Upper lobe of left lung (tissue), 6 donors: ENCODE measurements at regions not wholly inside any gene's neighbourhood (a gene's known extent, or its start where the extent isn't known, plus 50 kb on each side); places are given as distances from the start of the nearest gene placed in this dataset.

ENCODE experiments used
- ATAC-seq, 2 donors: fragments of 200-7000 bp; cut with Tn5 transposase; one replicate each; pipeline ENCODE4 v1.9.1; 2022; ENCODE audit warnings: mild to moderate bottlenecking in 2 of 2, moderate library complexity in 2 of 2; ENCODE audit not compliant: low FRiP score in 2 of 2
- DNase-seq, 2 donors: peaks; one replicate each; pipeline ENCODE4 v3.0.0-alpha.2; 2019 to 2020
- H3K27ac ChIP-seq, 4 donors: fragments of 200-600 bp; sonication (generic); one replicate each; pipeline ENCODE4 v1.5.1; 2016 to 2019
- H3K27me3 ChIP-seq, 4 donors: fragments of 200-600 bp; sonication (generic); one replicate each; pipeline ENCODE4 v1.5.1; 2017 to 2019
- H3K36me3 ChIP-seq, 4 donors: fragments of 200-600 bp; sonication (generic); one replicate each; pipeline ENCODE4 v1.5.1; 2016 to 2019
- H3K4me1 ChIP-seq, 4 donors: fragments of 200-600 bp; sonication (generic); one replicate each; pipeline ENCODE4 v1.5.1; 2018 to 2019
- H3K4me3 ChIP-seq, 4 donors: fragments of 200-600 bp; sonication (generic); one replicate each; pipeline ENCODE4 v1.5.1; 2017 to 2019; ENCODE audit warnings: mild to moderate bottlenecking in 2 of 4, moderate library complexity in 1 of 4
- H3K9me3 ChIP-seq, 4 donors: fragments of 200-600 bp; sonication (generic); one replicate each; pipeline ENCODE4 v1.5.1; 2018 to 2019
- CTCF ChIP-seq, 6 experiments: fragments of 450-650 bp in 4 of 6; fragments of 200-600 bp in 2 of 6; sonication (generic) in 2 of 6; IDR thresholded peaks; one replicate each; pipeline ENCODE4 v1.5.1; 2016 to 2019; ENCODE audit warnings: antibody characterized with exemption in 6 of 6
- EP300 ChIP-seq, 4 donors: sonication (generic); formaldehyde crosslinking; IDR thresholded peaks; one replicate each; pipeline ENCODE4 v1.5.1; 2017; ENCODE audit warnings: antibody characterized with exemption in 4 of 4, control low read depth in 2 of 4
- POLR2A ChIP-seq, 4 donors: fragments of 450-650 bp; IDR thresholded peaks; one replicate each; pipeline ENCODE4 v1.5.1; 2016 to 2017; ENCODE audit warnings: antibody characterized with exemption in 4 of 4, mild to moderate bottlenecking in 2 of 4
- POLR2AphosphoS5 ChIP-seq, 2 donors: sonication (generic); formaldehyde crosslinking; IDR thresholded peaks; one replicate each; pipeline ENCODE4 v1.5.1; 2017; ENCODE audit warnings: antibody characterized with exemption in 2 of 2
- WGBS, 2 donors: methylation state at CpG; one replicate each; pipeline ENCODE4 v1.1.5; 2017 to 2018; 5-methylcytosine and 5-hydroxymethylcytosine counted together
- donor health status: DM: no; HTN: no; CAD: no; lungs with moderate emphysema.
- donor health status: DM: no; HTN: yes; CAD: no; lungs with severe emphysema.

GRCh38 chr2:151177756-151178155 lies 83.9 kb downstream of the RBM43 start:
- Histone ChIP-seq H3K27me3 (no peaks in the 10 kb centered on the region), H3K9me3 (no peaks in the 10 kb centered on the region), H3K36me3 (no peaks in the 10 kb centered on the region), H3K4me3 (no peak overlapping the region), H3K4me1 (no peaks in the 10 kb centered on the region), H3K27ac (no peak overlapping the region)
- TF ChIP-seq POLR2AphosphoS5 (IDR thresholded peaks at IDR 0.05), result no peak
- TF ChIP-seq POLR2A (IDR thresholded peaks at IDR 0.05), result no peak
- TF ChIP-seq CTCF (IDR thresholded peaks at IDR 0.05), result no peak
- no peak for TF ChIP-seq EP300 (IDR thresholded peaks at IDR 0.05)
- ATAC-seq (no peak), DNase-seq (no peak)
- 97 to 98% methylated on average over 4 of the region's 4 CpGs for WGBS, 2 donors

- Histone ChIP-seq H3K27ac (no peak overlapping the region), H3K4me1 (no peaks in the 10 kb centered on the region), H3K36me3 (no peaks in the 10 kb centered on the region), H3K9me3 (no peaks in the 10 kb centered on the region), H3K27me3 (no peaks in the 10 kb centered on the region), H3K4me3 (no peak overlapping the region)
- DNase-seq, result no peak
- 64 to 69% methylated on average over 3 of the region's 3 CpGs for WGBS, 2 donors
- no peak for ATAC-seq
- TF ChIP-seq POLR2AphosphoS5 (IDR thresholded peaks at IDR 0.05), result no peak
- TF ChIP-seq EP300 (IDR thresholded peaks at IDR 0.05), result no peak
- no peak for TF ChIP-seq POLR2A (IDR thresholded peaks at IDR 0.05)
- TF ChIP-seq CTCF (IDR thresholded peaks at IDR 0.05), result no peak
Measured at GRCh38 chr2:151176661-151177060, 85.0 kb downstream of the RBM43 start.

GRCh38 chr2:151175864-151176263 lies 85.8 kb downstream of the RBM43 start:
- Histone ChIP-seq H3K4me3 (no peak overlapping the region), H3K9me3 (no peaks in the 10 kb centered on the region), H3K27me3 (no peaks in the 10 kb centered on the region), H3K4me1 (no peaks in the 10 kb centered on the region), H3K36me3 (no peaks in the 10 kb centered on the region), H3K27ac (no peak overlapping the region)
- 69 to 74% methylated on average over 5 of the region's 5 CpGs for WGBS, 2 donors
- DNase-seq (no peak), ATAC-seq (no peak)
- TF ChIP-seq POLR2AphosphoS5 (IDR thresholded peaks at IDR 0.05) (no peak), CTCF (IDR thresholded peaks at IDR 0.05) (no peak), EP300 (IDR thresholded peaks at IDR 0.05) (no peak), POLR2A (IDR thresholded peaks at IDR 0.05) (no peak)

GRCh38 chr2:151174127-151174526 lies 87.5 kb downstream of the RBM43 start:
- Histone ChIP-seq H3K9me3 (no peaks in the 10 kb centered on the region), H3K4me3 (no peak overlapping the region), H3K4me1 (no peaks in the 10 kb centered on the region), H3K27me3 (no peaks in the 10 kb centered on the region), H3K36me3 (no peaks in the 10 kb centered on the region), H3K27ac (no peak overlapping the region)
- 93% methylated on average over 2 of the region's 2 CpGs for WGBS, 2 donors
- ATAC-seq (no peak), DNase-seq (no peak)
- TF ChIP-seq CTCF (IDR thresholded peaks at IDR 0.05), result no peak
- TF ChIP-seq POLR2AphosphoS5 (IDR thresholded peaks at IDR 0.05), result no peak
- no peak for TF ChIP-seq EP300 (IDR thresholded peaks at IDR 0.05)
- TF ChIP-seq POLR2A (IDR thresholded peaks at IDR 0.05), result no peak

GRCh38 chr2:151171186-151171585 lies 90.5 kb downstream of the RBM43 start:
- DNase-seq (no peak), ATAC-seq (no peak)
- H3K9me3 ChIP-seq, result no peaks in the 10 kb centered on the region
- H3K4me3 ChIP-seq, result no peak overlapping the region
- WGBS, 2 donors, result 92 to 96% methylated on average over 2 of the region's 2 CpGs
- H3K4me1 ChIP-seq, result no peaks in the 10 kb centered on the region
- H3K36me3 ChIP-seq, result no peaks in the 10 kb centered on the region
- no peaks in the 10 kb centered on the region for H3K27me3 ChIP-seq
- no peak for TF ChIP-seq EP300 (IDR thresholded peaks at IDR 0.05)
- no peak for TF ChIP-seq POLR2A (IDR thresholded peaks at IDR 0.05)
- no peak for TF ChIP-seq CTCF (IDR thresholded peaks at IDR 0.05)
- TF ChIP-seq POLR2AphosphoS5 (IDR thresholded peaks at IDR 0.05), result no peak
- no peak overlapping the region for H3K27ac ChIP-seq
